ENCODE measurements at regions not wholly inside any gene's neighbourhood (a gene's known extent, or its start where the extent isn't known, plus 50 kb on each side); places are given as distances from the start of the nearest gene placed in this dataset.

DNA sequence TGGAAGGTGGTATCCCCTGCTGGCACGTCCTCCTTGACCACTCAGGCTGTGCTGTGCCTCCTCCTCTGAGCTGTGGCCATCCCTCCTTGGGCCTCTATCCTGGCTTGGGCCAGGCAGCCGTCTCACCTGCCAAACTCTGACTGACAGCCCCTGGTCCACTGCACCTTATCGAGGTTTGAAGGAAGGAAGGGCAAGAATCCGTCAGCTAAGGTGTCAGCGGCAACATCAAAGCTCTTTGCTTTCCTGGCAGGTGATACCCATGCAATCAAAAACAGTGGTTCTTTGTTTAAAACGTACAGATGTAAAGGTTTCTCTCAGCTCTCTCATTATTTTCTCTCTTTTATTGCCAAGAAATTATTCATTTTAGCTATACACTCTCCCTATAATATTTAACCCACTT is 203.9 kb downstream of the TBXT start:
- H3K4me1 ChIP-seq (ENCODE audit: control insufficient read depth, low read depth, low read length), result no peaks in the 10 kb centered on the region
- no peak overlapping the region for H3K4me3 ChIP-seq (ENCODE audit: low read length)
- H3K36me3 ChIP-seq (ENCODE audit: control insufficient read depth, low read depth, low read length), result no peaks in the 10 kb centered on the region
- no peak overlapping the region for H3K9ac ChIP-seq (ENCODE audit: low read length)
- no peaks in the 10 kb centered on the region for H3K9me3 ChIP-seq (ENCODE audit: control insufficient read depth, low read depth, low read length)
- no peaks in the 10 kb centered on the region for H3K27me3 ChIP-seq (ENCODE audit: control insufficient read depth, insufficient read depth, low read length)
- no peak overlapping the region for H3K27ac ChIP-seq (ENCODE audit: low read length)

DNA sequence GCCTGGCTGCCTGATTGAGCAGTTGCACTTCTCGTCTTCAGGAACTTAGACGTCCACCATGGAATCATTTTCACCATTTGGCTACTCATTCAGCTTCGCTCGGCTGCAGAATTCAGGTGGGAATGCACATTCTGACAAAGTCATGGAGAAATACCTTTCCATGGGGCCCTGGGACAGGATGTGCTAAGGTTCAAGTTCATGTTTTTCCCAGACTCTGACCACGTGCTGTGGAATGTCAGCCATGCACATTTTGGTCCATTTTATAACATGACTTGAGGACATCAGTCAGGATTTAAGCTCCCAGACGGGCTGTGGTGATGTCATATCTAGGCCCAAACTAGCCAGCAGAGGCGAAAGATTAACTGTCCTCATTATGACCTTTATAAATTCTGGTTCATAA is 205.3 kb downstream of the TBXT start:
- no peaks in the 10 kb centered on the region for H3K4me1 ChIP-seq (ENCODE audit: control insufficient read depth, low read depth, low read length)
- no peaks in the 10 kb centered on the region for H3K27me3 ChIP-seq (ENCODE audit: control insufficient read depth, insufficient read depth, low read length)
- no peak overlapping the region for H3K27ac ChIP-seq (ENCODE audit: low read length)
- H3K9ac ChIP-seq (ENCODE audit: low read length), result no peak overlapping the region
- no peaks in the 10 kb centered on the region for H3K36me3 ChIP-seq (ENCODE audit: control insufficient read depth, low read depth, low read length)
- no peaks in the 10 kb centered on the region for H3K9me3 ChIP-seq (ENCODE audit: control insufficient read depth, low read depth, low read length)
- no peak overlapping the region for H3K4me3 ChIP-seq (ENCODE audit: low read length)

DNA sequence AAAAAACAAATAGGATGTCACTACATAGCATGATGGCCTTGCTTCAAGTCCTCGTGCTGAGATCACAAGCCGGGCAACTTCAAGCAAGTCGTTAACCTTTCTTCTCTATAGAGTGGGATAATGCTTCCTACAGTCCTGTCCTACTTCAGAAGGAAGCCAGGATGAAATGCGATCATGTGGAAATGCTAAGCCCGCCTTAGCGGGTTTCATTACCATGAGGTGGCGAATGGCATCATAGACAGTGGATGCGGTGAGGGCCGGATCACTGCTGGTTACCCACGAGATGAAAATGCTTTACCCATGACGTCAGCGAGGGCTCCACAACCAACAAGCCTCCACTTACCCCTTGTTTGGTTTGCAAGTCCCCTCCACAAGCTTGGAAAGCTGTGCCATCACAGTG is 206.4 kb downstream of the TBXT start:
- H3K4me3 ChIP-seq (ENCODE audit: low read length), result no peak overlapping the region
- H3K9me3 ChIP-seq (ENCODE audit: control insufficient read depth, low read depth, low read length), result no peaks in the 10 kb centered on the region
- H3K4me1 ChIP-seq (ENCODE audit: control insufficient read depth, low read depth, low read length), result no peaks in the 10 kb centered on the region
- no peaks in the 10 kb centered on the region for H3K36me3 ChIP-seq (ENCODE audit: control insufficient read depth, low read depth, low read length)
- H3K9ac ChIP-seq (ENCODE audit: low read length), result no peak overlapping the region
- H3K27me3 ChIP-seq (ENCODE audit: control insufficient read depth, insufficient read depth, low read length), result no peaks in the 10 kb centered on the region
- H3K27ac ChIP-seq (ENCODE audit: low read length), result no peak overlapping the region

DNA sequence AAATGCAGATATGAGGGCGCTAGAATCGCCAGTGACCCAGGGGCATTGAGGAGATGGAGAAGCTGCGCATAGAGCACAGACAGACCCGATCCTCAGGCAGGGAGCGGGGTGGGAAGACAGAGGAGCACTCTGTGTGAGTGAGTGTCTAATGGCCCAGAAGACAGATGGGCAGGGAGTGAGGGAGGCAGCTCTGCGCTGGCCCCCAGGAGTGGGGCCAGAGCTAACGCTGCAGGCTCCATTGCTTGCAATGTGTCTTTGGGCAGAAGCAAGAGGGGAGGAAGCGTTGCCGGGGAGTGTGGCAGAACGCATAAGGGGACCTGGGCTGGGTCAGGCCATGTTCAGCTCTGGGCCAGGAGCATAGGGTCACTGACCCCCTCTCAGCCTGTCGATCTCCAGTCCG is 207.0 kb downstream of the TBXT start:
- Histone ChIP-seq H3K9me3 (ENCODE audit: control insufficient read depth, low read depth, low read length) (no peaks in the 10 kb centered on the region), H3K27me3 (ENCODE audit: control insufficient read depth, insufficient read depth, low read length) (no peaks in the 10 kb centered on the region)

DNA sequence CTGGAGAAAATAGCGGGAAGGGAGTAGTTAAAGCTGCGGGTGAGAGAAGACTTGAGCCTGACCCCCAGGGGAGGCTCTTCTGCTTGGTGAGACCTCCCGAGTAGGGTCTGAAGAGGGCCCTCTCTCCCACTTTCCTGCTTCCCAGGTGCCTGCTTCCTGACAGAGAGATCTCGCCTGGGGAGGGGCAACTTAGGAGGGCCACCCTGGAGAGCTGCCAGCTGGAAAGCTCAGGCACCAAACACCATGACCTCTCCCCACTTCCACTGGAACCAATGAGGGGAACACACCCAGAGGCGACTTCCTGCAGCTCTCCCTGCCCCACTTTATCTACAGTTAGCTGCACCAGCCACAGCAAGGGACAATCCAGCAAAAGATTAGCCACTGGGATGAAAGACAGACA is 208.0 kb downstream of the TBXT start:
- Histone ChIP-seq H3K4me3 (ENCODE audit: low read length) (no peak overlapping the region), H3K9me3 (ENCODE audit: control insufficient read depth, low read depth, low read length) (no peaks in the 10 kb centered on the region), H3K36me3 (ENCODE audit: control insufficient read depth, low read depth, low read length) (no peaks in the 10 kb centered on the region), H3K27ac (ENCODE audit: low read length) (no peak overlapping the region), H3K27me3 (ENCODE audit: control insufficient read depth, insufficient read depth, low read length) (no peaks in the 10 kb centered on the region), H3K9ac (ENCODE audit: low read length) (no peak overlapping the region), H3K4me1 (ENCODE audit: control insufficient read depth, low read depth, low read length) (no peaks in the 10 kb centered on the region)

More for the DNA sequence above, 207.0 kb downstream of the TBXT start:
- no peak overlapping the region for H3K9ac ChIP-seq (ENCODE audit: low read length)
- H3K4me3 ChIP-seq (ENCODE audit: low read length), result no peak overlapping the region
- H3K4me1 ChIP-seq (ENCODE audit: control insufficient read depth, low read depth, low read length), result no peaks in the 10 kb centered on the region
- no peaks in the 10 kb centered on the region for H3K36me3 ChIP-seq (ENCODE audit: control insufficient read depth, low read depth, low read length)
- H3K27ac ChIP-seq (ENCODE audit: low read length), result no peak overlapping the region

DNA sequence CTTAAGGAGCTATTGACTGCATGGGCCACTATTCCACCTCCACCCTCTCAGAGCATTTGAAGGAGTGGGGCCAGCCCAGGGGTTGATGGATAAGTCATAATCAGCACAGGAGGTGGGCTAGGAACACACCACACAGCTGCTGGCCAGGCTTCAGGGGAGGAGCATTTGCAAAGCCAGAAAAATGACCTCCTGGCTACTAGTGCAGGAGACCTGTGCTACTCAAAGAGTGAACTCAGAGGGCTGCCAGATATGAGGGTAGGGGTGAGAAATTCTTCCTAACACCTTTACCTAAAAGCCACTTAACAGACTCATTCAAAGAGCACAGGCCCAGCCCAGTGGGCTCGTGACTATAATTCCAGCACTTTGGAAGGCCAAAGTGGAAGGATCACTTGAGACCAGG is 210.8 kb downstream of the TBXT start:
- Histone ChIP-seq H3K4me1 (ENCODE audit: control insufficient read depth, low read depth, low read length) (no peaks in the 10 kb centered on the region), H3K36me3 (ENCODE audit: control insufficient read depth, low read depth, low read length) (no peaks in the 10 kb centered on the region), H3K27me3 (ENCODE audit: control insufficient read depth, insufficient read depth, low read length) (no peaks in the 10 kb centered on the region), H3K9ac (ENCODE audit: low read length) (no peak overlapping the region), H3K4me3 (ENCODE audit: low read length) (no peak overlapping the region), H3K27ac (ENCODE audit: low read length) (no peak overlapping the region), H3K9me3 (ENCODE audit: control insufficient read depth, low read depth, low read length) (no peaks in the 10 kb centered on the region)

DNA sequence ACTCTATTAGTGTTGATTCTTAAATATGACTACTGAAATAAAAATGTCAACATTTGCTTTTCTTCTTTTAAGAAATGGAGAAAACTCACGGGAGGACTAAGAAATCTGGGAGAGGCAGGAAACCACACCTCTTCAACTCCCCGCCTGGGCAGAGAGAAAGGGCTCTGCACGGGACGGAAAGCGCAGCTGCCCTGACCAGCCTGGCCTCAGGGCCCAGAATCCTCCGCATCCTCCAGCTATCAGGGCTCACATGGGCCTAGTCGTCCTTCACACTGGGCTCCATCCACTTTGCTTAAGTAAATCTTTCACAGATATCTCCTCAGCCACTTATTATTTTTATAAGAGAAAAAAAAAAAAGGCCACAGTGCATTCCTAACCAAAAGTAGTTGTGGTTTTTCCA is 215.1 kb downstream of the TBXT start:
- H3K9ac ChIP-seq (ENCODE audit: low read length), result no peak overlapping the region
- no peak overlapping the region for H3K4me3 ChIP-seq (ENCODE audit: low read length)
- no peaks in the 10 kb centered on the region for H3K9me3 ChIP-seq (ENCODE audit: control insufficient read depth, low read depth, low read length)
- H3K36me3 ChIP-seq (ENCODE audit: control insufficient read depth, low read depth, low read length), result no peaks in the 10 kb centered on the region
- H3K27me3 ChIP-seq (ENCODE audit: control insufficient read depth, insufficient read depth, low read length), result no peaks in the 10 kb centered on the region
- H3K27ac ChIP-seq (ENCODE audit: low read length), result no peak overlapping the region
- H3K4me1 ChIP-seq (ENCODE audit: control insufficient read depth, low read depth, low read length), result no peaks in the 10 kb centered on the region

DNA sequence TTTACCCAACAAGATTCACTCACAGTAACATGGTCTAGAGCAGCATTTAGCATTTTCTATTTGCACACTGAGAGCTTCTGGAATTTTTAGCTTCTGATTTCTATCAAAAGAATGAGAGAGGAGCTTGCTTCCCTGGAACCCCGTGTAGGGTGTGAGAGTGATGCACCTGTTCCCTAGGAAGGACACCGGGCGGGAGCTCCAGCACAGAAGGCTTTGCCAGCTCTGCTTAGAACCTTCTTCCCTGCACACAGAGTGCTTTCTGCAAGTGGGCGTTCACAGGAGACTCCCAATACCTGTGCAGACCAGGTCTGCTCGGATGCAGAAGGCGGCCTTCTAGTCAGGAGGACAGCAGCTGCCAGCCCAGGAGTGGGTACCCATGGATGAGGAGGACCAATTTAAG is 217.3 kb downstream of the TBXT start:
- Histone ChIP-seq H3K9me3 (ENCODE audit: control insufficient read depth, low read depth, low read length) (no peaks in the 10 kb centered on the region), H3K27ac (ENCODE audit: low read length) (no peak overlapping the region), H3K9ac (ENCODE audit: low read length) (no peak overlapping the region), H3K27me3 (ENCODE audit: control insufficient read depth, insufficient read depth, low read length) (no peaks in the 10 kb centered on the region), H3K36me3 (ENCODE audit: control insufficient read depth, low read depth, low read length) (no peaks in the 10 kb centered on the region), H3K4me3 (ENCODE audit: low read length) (no peak overlapping the region), H3K4me1 (ENCODE audit: control insufficient read depth, low read depth, low read length) (no peaks in the 10 kb centered on the region)

DNA sequence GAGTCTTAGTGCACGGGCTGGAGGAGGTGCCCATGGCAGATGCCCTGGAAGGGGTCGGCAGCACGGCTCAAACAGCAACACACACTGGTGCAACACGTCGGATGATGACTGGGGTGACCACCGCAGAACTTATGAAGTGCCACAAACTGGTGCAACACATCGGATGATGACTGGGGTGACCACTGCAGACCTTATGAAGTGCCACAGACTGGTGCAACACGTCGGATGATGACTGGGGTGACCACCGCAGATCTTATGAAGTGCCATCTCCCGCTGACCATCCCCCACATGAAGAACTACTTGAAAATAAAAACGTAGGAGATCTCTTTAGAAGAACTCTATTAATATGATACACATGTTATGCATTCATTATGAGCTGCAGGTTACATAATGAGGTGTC is 218.3 kb downstream of the TBXT start:
- Histone ChIP-seq H3K9ac (ENCODE audit: low read length) (no peak overlapping the region), H3K27ac (ENCODE audit: low read length) (no peak overlapping the region), H3K4me3 (ENCODE audit: low read length) (no peak overlapping the region), H3K4me1 (ENCODE audit: control insufficient read depth, low read depth, low read length) (no peaks in the 10 kb centered on the region), H3K36me3 (ENCODE audit: control insufficient read depth, low read depth, low read length) (no peaks in the 10 kb centered on the region), H3K27me3 (ENCODE audit: control insufficient read depth, insufficient read depth, low read length) (no peaks in the 10 kb centered on the region), H3K9me3 (ENCODE audit: control insufficient read depth, low read depth, low read length) (no peaks in the 10 kb centered on the region)

DNA sequence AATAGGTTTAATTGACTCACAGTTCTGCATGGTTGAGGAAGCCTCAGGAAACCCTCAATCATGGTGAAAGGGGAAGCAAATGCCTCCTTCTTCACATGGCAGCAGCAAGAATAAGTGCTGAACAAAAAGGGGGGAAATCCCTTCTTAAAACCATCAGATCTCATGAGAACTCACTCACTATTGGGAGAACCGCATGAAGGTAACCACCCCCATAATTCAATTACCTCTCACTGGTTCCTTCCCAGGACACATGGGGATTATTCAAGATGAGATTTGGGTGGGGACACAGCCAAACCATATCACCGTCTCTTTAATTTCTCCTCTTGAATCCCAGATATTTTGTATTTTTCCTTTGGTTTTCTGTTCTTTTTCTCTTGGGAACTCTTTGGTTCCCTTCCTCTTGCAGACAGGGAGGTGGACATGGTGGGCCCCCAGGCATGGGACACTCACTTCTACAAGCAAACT is 223.6 kb downstream of the TBXT start:
- Histone ChIP-seq H3K4me3 (ENCODE audit: low read length) (no peak overlapping the region), H3K4me1 (ENCODE audit: control insufficient read depth, low read depth, low read length) (no peaks in the 10 kb centered on the region), H3K27ac (ENCODE audit: low read length) (no peak overlapping the region), H3K27me3 (ENCODE audit: control insufficient read depth, insufficient read depth, low read length) (no peaks in the 10 kb centered on the region), H3K9ac (ENCODE audit: low read length) (no peak overlapping the region), H3K9me3 (ENCODE audit: control insufficient read depth, low read depth, low read length) (no peaks in the 10 kb centered on the region), H3K36me3 (ENCODE audit: control insufficient read depth, low read depth, low read length) (no peaks in the 10 kb centered on the region)

DNA sequence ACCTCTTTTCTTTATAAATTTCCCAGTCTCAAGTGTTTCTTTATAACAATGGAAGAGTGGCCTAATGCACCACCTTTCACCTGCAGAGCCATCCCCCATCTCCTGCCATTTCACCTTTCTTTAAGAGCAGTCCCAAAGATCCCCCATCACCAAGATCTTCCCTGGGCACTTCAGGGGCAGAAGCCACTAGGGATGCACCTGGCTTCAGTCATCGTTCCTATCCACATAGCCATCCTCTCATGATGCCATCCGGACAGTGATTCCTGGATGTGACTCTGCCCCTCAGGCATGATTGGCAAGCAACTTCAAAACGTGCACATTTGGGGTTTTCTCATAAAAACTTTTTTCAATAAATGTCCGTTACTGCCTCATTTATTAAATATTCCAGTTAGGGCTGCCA is 225.9 kb downstream of the TBXT start:
- no peaks in the 10 kb centered on the region for H3K36me3 ChIP-seq (ENCODE audit: control insufficient read depth, low read depth, low read length)
- no peaks in the 10 kb centered on the region for H3K9me3 ChIP-seq (ENCODE audit: control insufficient read depth, low read depth, low read length)
- no peak overlapping the region for H3K4me3 ChIP-seq (ENCODE audit: low read length)
- no peak overlapping the region for H3K9ac ChIP-seq (ENCODE audit: low read length)
- H3K27ac ChIP-seq (ENCODE audit: low read length), result no peak overlapping the region
- H3K27me3 ChIP-seq (ENCODE audit: control insufficient read depth, insufficient read depth, low read length), result no peaks in the 10 kb centered on the region
- H3K4me1 ChIP-seq (ENCODE audit: control insufficient read depth, low read depth, low read length), result no peaks in the 10 kb centered on the region

DNA sequence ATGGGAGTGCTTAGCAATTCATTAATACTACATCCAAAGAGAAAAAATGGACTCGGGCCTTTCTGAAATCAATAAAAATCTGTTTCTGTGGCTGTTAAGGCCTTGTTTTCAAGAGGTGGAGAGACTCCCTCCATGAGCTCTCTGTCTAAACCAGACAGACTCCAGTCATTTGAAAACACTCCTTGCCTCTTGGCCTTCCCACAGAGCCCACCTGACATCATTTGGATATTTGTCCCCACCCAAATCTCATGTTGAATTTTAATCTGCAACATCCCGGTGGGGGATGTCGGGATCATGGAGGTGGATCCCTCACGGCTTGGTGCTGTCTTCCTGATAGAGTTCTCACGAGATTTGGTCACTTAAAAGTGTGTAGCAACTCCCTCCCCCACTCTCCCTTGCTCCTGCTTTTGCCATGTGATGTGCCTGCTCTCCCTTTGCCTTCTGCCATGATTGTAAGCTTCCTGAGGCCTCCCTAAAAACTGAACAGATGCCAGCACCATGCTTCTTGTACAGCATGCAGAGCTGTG is 226.3 kb downstream of the TBXT start:
- Histone ChIP-seq H3K36me3 (ENCODE audit: control insufficient read depth, low read depth, low read length) (no peaks in the 10 kb centered on the region), H3K9ac (ENCODE audit: low read length) (no peak overlapping the region), H3K4me3 (ENCODE audit: low read length) (no peak overlapping the region)

More for the DNA sequence above, 226.3 kb downstream of the TBXT start:
- Histone ChIP-seq H3K27me3 (ENCODE audit: control insufficient read depth, insufficient read depth, low read length) (no peaks in the 10 kb centered on the region), H3K4me1 (ENCODE audit: control insufficient read depth, low read depth, low read length) (no peaks in the 10 kb centered on the region), H3K27ac (ENCODE audit: low read length) (no peak overlapping the region), H3K9me3 (ENCODE audit: control insufficient read depth, low read depth, low read length) (no peaks in the 10 kb centered on the region)

Data from iPS-18a (cell line).